ENCODE measurements at regions not wholly inside any gene's neighbourhood (a gene's known extent, or its start where the extent isn't known, plus 50 kb on each side); places are given as distances from the start of the nearest gene placed in this dataset.

- no TSS peak for BruUV-seq (replicated peaks)
- H3K9me3 ChIP-seq (ENCODE audit: control insufficient read depth, insufficient read depth, low read depth, low read length): no peaks in the 10 kb centered on the region
- no peak for DNase-seq (ENCODE audit: low read depth, low spot score)
- intact Hi-C loops (cut with micrococcal nuclease; ENCODE audit: unreplicated experiment): no loop called here
- in situ Hi-C loops (cut with HindIII; ENCODE audit: low pct_unique_long_range_greater_than_20kb, low sequenced_read_pairs): no loop called here
- ChIA-PET CTCF (no interaction called here), POLR2A (no interaction called here)
- H3K4me1 ChIP-seq (ENCODE audit: control insufficient read depth, insufficient read depth, low read length): no peaks in the 10 kb centered on the region
- no peak for ATAC-seq
- no peak overlapping the region for H3K27ac ChIP-seq (ENCODE audit: low read length)
- no peaks in the 10 kb centered on the region for H3K27me3 ChIP-seq (ENCODE audit: control insufficient read depth, insufficient read depth, low read length)
- no peak overlapping the region for H3K4me3 ChIP-seq (ENCODE audit: low read depth in 2 of 2, low read length in 2 of 2)
- TF ChIP-seq POLR2AphosphoS5 (IDR thresholded peaks at IDR 0.05; ENCODE audit: low read depth, low read length) (no peak), TCF7L2 (IDR thresholded peaks at IDR 0.05; ENCODE audit: low read depth, low read length) (no peak), REST (IDR thresholded peaks at IDR 0.05; ENCODE audit: insufficient read depth in 1 of 2, low read depth in 2 of 2, low read length in 1 of 2) (no peak), SIN3A (IDR thresholded peaks at IDR 0.05; ENCODE audit: borderline replicate concordance, insufficient read depth, low read depth, low read length) (no peak), CTCF (IDR thresholded peaks at IDR 0.05) (no peak)
- H3K36me3 ChIP-seq (ENCODE audit: control insufficient read depth, insufficient read depth, low read length): no peaks in the 10 kb centered on the region
Measured at GRCh38 chr3:72630969-72631344, 217.3 kb downstream of the SHQ1 start.

- CTCF ChIA-PET: no interaction called here
- no peak for DNase-seq (ENCODE audit: low read depth, low spot score)
- Histone ChIP-seq H3K27ac (ENCODE audit: low read length) (no peak overlapping the region), H3K4me1 (ENCODE audit: control insufficient read depth, insufficient read depth, low read length) (no peaks in the 10 kb centered on the region), H3K4me3 (ENCODE audit: low read depth in 2 of 2, low read length in 2 of 2) (no peak overlapping the region), H3K27me3 (ENCODE audit: control insufficient read depth, insufficient read depth, low read length) (no peaks in the 10 kb centered on the region), H3K36me3 (ENCODE audit: control insufficient read depth, insufficient read depth, low read length) (no peaks in the 10 kb centered on the region), H3K9me3 (ENCODE audit: control insufficient read depth, insufficient read depth, low read depth, low read length) (no peaks in the 10 kb centered on the region)
- TF ChIP-seq CTCF (IDR thresholded peaks at IDR 0.05) (no peak), TCF7L2 (IDR thresholded peaks at IDR 0.05; ENCODE audit: low read depth, low read length) (no peak), REST (IDR thresholded peaks at IDR 0.05; ENCODE audit: insufficient read depth in 1 of 2, low read depth in 2 of 2, low read length in 1 of 2) (no peak), SIN3A (IDR thresholded peaks at IDR 0.05; ENCODE audit: borderline replicate concordance, insufficient read depth, low read depth, low read length) (no peak), POLR2AphosphoS5 (IDR thresholded peaks at IDR 0.05; ENCODE audit: low read depth, low read length) (no peak)
- in situ Hi-C loops (cut with HindIII; ENCODE audit: low pct_unique_long_range_greater_than_20kb, low sequenced_read_pairs): no loop called here
- ATAC-seq: no peak
- intact Hi-C loops (cut with micrococcal nuclease; ENCODE audit: unreplicated experiment): no loop called here
- POLR2A ChIA-PET: no interaction called here
- no TSS peak for BruUV-seq (replicated peaks)
Measured at GRCh38 chr3:72630327-72630968, 217.8 kb downstream of the SHQ1 start.
